Smooth muscle cell (in vitro differentiated cells): ENCODE measurements at regions not wholly inside any gene's neighbourhood (a gene's known extent, or its start where the extent isn't known, plus 50 kb on each side); places are given as distances from the start of the nearest gene placed in this dataset.

Experiments used
- DNase-seq: peaks from one replicate; lab custom pipeline; 2025; ENCODE audit not compliant: unreplicated experiment; lab: John Stamatoyannopoulos, UW
- H2AFZ ChIP-seq: fragments of 200-600 bp; sonication (generic); 2 replicates; pipeline ENCODE4 v1.6.0; 2016; ENCODE audit warnings: antibody characterized with exemption, low read depth, mild to moderate bottlenecking
- H3F3A ChIP-seq: fragments of 200-600 bp; sonication (generic); 2 replicates; pipeline ENCODE4 v1.6.0; 2017; ENCODE audit warnings: antibody characterized with exemption, low read depth
- H3K27ac ChIP-seq: fragments of 200-600 bp; sonication (generic); 2 replicates; pipeline ENCODE4 v1.5.1; 2016; ENCODE audit warnings: low read depth, mild to moderate bottlenecking
- H3K27me3 ChIP-seq: fragments of 200-600 bp; sonication (generic); 2 replicates; pipeline ENCODE4 v1.6.1; 2016; ENCODE audit warnings: low read depth, mild to moderate bottlenecking
- H3K36me3 ChIP-seq: fragments of 200-600 bp; sonication (generic); 2 replicates; pipeline ENCODE4 v1.5.1; 2016; ENCODE audit warnings: low read depth
- H3K4me1 ChIP-seq: fragments of 200-600 bp; sonication (generic); 2 replicates; pipeline ENCODE4 v1.5.1; 2016; ENCODE audit warnings: low read depth
- H3K4me2 ChIP-seq: fragments of 200-600 bp; sonication (generic); 2 replicates; pipeline ENCODE4 v1.6.0; 2016; ENCODE audit warnings: mild to moderate bottlenecking
- H3K4me3 ChIP-seq: fragments of 200-600 bp; sonication (generic); 2 replicates; pipeline ENCODE4 v1.5.1; 2016; ENCODE audit warnings: mild to moderate bottlenecking
- H3K79me2 ChIP-seq: fragments of 200-600 bp; sonication (generic); 2 replicates; pipeline ENCODE4 v1.6.0; 2016; ENCODE audit warnings: low read depth, mild to moderate bottlenecking
- H3K9ac ChIP-seq: fragments of 200-600 bp; sonication (generic); 2 replicates; pipeline ENCODE4 v1.6.0; 2016; ENCODE audit warnings: low read depth
- H3K9me3 ChIP-seq: fragments of 200-600 bp; sonication (generic); replicated peaks from 2 replicates; pipeline ENCODE4 v1.5.1; 2016; ENCODE audit warnings: low read depth
- H4K20me1 ChIP-seq: fragments of 200-600 bp; sonication (generic); 2 replicates; pipeline ENCODE4 v1.6.0; 2016; ENCODE audit warnings: low read depth
- WGBS: methylation state at CpG from one replicate; pipeline ENCODE4 v1.1.7; 2016; ENCODE audit warnings: low lambda C conversion rate; 5-methylcytosine and 5-hydroxymethylcytosine counted together
- TF ChIP-seq, protein P1 (sequence below): fragments of 200-600 bp; sonication (generic); IDR thresholded peaks from 2 replicates; pipeline ENCODE4 v1.5.1; 2017; ENCODE audit warnings: borderline replicate concordance, mild to moderate bottlenecking, antibody characterized with exemption; ENCODE audit not compliant: insufficient read depth, poor library complexity, severe bottlenecking

DNA sequence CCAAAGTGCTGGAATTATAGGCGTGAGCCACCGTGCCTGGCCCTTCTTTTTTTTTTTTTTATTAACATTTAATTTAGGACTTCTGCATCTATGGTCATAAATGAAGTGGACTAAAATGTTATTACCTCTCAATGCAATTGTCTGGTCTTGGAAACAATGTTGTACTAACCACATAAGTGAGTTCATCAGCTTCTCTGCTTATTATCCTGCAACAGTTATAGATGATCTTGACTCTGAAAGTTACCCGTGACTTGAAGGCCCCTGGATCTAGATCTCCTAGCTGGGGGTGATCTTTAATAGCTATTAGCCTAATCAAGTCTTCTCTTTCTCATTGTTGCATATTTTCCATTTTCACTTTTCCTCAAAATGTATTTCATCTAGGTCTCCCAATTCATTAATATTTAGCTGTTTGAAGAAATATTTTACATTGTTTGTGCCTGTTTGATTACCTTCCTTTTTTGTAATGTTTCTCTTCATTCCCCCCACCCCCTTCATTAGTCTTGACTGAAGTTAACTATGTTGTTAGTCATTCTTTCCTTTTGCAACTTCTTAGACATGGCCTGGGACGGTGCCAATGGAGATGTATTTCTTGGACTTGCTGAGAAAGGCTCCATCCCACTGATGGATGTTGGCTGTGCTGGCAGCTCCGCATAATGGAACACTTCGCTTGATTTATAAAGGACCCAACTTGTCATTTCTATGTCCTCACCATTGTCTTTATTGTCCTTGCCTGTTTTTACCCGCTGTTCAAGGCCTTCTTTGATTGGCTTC, 141.6 kb upstream of the RIOK3 start:
- no peaks in the 10 kb centered on the region for H3K27me3 ChIP-seq
- no peaks in the 10 kb centered on the region for H4K20me1 ChIP-seq
- no peak overlapping the region for H3K9ac ChIP-seq
- H3K9me3 ChIP-seq = no peaks in the 10 kb centered on the region
- no peaks in the 10 kb centered on the region for H3K4me1 ChIP-seq
- H3K4me3 ChIP-seq = no peak overlapping the region
- H3K4me2 ChIP-seq = peak overlapping the region; percentile 7
- H3F3A ChIP-seq = no peaks in the 10 kb centered on the region
- TF ChIP-seq, protein P1, sequence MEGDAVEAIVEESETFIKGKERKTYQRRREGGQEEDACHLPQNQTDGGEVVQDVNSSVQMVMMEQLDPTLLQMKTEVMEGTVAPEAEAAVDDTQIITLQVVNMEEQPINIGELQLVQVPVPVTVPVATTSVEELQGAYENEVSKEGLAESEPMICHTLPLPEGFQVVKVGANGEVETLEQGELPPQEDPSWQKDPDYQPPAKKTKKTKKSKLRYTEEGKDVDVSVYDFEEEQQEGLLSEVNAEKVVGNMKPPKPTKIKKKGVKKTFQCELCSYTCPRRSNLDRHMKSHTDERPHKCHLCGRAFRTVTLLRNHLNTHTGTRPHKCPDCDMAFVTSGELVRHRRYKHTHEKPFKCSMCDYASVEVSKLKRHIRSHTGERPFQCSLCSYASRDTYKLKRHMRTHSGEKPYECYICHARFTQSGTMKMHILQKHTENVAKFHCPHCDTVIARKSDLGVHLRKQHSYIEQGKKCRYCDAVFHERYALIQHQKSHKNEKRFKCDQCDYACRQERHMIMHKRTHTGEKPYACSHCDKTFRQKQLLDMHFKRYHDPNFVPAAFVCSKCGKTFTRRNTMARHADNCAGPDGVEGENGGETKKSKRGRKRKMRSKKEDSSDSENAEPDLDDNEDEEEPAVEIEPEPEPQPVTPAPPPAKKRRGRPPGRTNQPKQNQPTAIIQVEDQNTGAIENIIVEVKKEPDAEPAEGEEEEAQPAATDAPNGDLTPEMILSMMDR = no peak
- H3K36me3 ChIP-seq = no peaks in the 10 kb centered on the region
- no peak for DNase-seq
- no peak overlapping the region for H2AFZ ChIP-seq
- no peak overlapping the region for H3K27ac ChIP-seq
- H3K79me2 ChIP-seq = no peaks in the 10 kb centered on the region
- 82% methylated on average over 7 of the region's 7 CpGs for WGBS

DNA sequence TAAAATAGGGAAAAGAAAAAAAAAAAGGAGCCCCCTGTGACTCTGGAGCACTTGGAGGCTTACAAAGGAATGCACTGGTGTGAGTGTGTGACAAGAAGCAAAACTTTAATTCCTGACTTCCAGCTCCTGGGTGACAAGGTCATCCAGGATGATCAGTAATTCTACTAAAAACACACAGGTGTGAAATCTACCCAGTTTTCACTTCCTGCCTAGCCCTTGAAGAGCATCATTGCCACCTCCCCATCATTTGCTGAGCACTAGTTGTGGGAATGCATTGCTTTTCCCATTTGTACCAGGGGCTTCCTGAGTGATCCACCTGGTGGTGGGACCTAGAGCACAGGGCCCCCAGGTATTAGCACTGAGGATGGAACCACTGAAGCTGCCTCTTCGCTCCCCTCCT, 139.7 kb upstream of the RIOK3 start:
- TF ChIP-seq, protein P1 = no peak
- Histone ChIP-seq H3K36me3 (no peaks in the 10 kb centered on the region), H2AFZ (no peak overlapping the region), H3K4me3 (no peak overlapping the region), H4K20me1 (no peaks in the 10 kb centered on the region), H3K4me1 (no peaks in the 10 kb centered on the region), H3F3A (no peaks in the 10 kb centered on the region), H3K27me3 (no peaks in the 10 kb centered on the region), H3K27ac (no peak overlapping the region), H3K9me3 (no peaks in the 10 kb centered on the region), H3K4me2 (no peak overlapping the region), H3K9ac (no peak overlapping the region), H3K79me2 (no peaks in the 10 kb centered on the region)
- 100% methylated on average over 1 of the region's 1 CpG for WGBS
- no peak for DNase-seq

DNA sequence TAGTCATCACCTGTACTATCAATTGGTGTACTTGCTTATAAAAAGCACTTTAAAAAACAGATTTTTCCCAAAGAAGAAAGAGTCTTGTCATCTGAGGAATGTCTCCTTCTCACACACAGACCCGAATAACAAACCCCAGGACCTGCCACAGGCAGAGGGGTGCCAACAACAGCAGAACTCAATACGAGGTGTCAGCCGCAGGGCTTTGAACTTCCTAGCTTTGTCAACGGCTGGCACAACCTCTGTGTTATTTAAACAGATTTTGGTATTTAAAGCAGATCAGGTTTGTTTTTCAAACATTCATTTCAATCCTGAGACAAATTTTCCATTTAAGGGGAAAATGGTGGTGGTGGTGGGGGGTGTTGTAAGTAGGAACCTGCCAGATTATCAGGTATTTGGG, 138.4 kb upstream of the RIOK3 start:
- H3K79me2 ChIP-seq = no peaks in the 10 kb centered on the region
- no peaks in the 10 kb centered on the region for H3K36me3 ChIP-seq
- H3K27ac ChIP-seq = no peak overlapping the region
- no peaks in the 10 kb centered on the region for H3F3A ChIP-seq
- H3K4me2 ChIP-seq = no peak overlapping the region
- H3K9me3 ChIP-seq = no peaks in the 10 kb centered on the region
- no peak overlapping the region for H2AFZ ChIP-seq
- H3K9ac ChIP-seq = no peak overlapping the region
- 80% methylated on average over 4 of the region's 4 CpGs for WGBS
- DNase-seq = no peak
- no peaks in the 10 kb centered on the region for H3K27me3 ChIP-seq
- H4K20me1 ChIP-seq = no peaks in the 10 kb centered on the region
- H3K4me1 ChIP-seq = no peaks in the 10 kb centered on the region
- H3K4me3 ChIP-seq = no peak overlapping the region
- TF ChIP-seq, protein P1 = no peak

DNA sequence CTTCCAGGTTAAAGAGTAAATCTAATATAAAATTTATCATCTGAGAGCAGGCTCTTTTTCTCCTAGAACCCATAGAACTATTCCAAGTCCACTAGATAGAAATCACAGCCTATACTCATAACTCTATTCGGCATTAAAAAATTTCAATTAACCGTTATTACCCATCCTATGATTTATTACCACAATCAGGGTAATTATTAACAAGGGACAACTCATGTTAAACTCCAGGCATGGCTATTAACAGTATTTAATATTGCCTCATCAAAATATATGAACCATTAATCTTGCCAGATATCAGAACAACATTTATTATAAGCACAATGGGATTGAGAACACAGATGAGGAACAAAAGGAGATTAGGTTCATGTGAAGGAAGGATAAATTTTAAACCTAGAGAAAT, 136.8 kb upstream of the RIOK3 start:
- H3F3A ChIP-seq = no peaks in the 10 kb centered on the region
- H3K9ac ChIP-seq = no peak overlapping the region
- DNase-seq = no peak
- no peaks in the 10 kb centered on the region for H3K27me3 ChIP-seq
- no peaks in the 10 kb centered on the region for H3K4me1 ChIP-seq
- H2AFZ ChIP-seq = no peak overlapping the region
- H4K20me1 ChIP-seq = no peaks in the 10 kb centered on the region
- no peak overlapping the region for H3K27ac ChIP-seq
- TF ChIP-seq, protein P1 = no peak
- WGBS = 91% methylated on average over 2 of the region's 2 CpGs
- H3K4me3 ChIP-seq = no peak overlapping the region
- H3K9me3 ChIP-seq = no peaks in the 10 kb centered on the region
- no peaks in the 10 kb centered on the region for H3K36me3 ChIP-seq
- H3K79me2 ChIP-seq = no peaks in the 10 kb centered on the region
- H3K4me2 ChIP-seq = no peak overlapping the region
